ENCODE measurements at regions not wholly inside any gene's neighbourhood (a gene's known extent, or its start where the extent isn't known, plus 50 kb on each side); places are given as distances from the start of the nearest gene placed in this dataset.

DNA sequence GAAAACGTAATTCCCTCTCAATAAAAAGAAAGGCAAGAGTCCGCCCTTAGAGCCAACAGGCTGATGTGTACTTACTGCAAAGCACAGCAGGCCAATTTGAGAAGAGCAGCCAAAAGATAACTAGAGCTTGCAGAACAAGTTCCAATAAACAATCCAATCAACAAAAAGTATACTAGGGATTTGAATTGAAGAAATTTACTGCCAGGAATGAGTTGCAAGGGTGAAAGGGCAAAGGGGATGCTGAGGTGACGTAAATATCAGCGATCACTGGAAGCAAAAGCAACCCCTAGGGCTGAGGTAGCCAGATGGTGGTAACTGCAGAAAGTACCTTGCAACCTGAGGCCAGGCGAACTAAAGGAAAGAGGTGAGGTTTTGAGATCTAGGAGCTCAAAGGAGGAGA, 152.1 kb upstream of the TENM3 start:
- intact Hi-C loops (cut with DNase I; ENCODE audit: low total_unique reads) = loop anchor here (1.0 kb wide), 1 partner anchor 37 kb away; no protein-coding TSS in a partner anchor
- no peak overlapping the region for H3K4me3 ChIP-seq (ENCODE audit: low read depth, poor library complexity, severe bottlenecking)
- DNase-seq (ENCODE audit: low spot score in 2 of 2) = no peak
- TF ChIP-seq, protein P1, sequence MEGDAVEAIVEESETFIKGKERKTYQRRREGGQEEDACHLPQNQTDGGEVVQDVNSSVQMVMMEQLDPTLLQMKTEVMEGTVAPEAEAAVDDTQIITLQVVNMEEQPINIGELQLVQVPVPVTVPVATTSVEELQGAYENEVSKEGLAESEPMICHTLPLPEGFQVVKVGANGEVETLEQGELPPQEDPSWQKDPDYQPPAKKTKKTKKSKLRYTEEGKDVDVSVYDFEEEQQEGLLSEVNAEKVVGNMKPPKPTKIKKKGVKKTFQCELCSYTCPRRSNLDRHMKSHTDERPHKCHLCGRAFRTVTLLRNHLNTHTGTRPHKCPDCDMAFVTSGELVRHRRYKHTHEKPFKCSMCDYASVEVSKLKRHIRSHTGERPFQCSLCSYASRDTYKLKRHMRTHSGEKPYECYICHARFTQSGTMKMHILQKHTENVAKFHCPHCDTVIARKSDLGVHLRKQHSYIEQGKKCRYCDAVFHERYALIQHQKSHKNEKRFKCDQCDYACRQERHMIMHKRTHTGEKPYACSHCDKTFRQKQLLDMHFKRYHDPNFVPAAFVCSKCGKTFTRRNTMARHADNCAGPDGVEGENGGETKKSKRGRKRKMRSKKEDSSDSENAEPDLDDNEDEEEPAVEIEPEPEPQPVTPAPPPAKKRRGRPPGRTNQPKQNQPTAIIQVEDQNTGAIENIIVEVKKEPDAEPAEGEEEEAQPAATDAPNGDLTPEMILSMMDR (IDR thresholded peaks at IDR 0.05) = no peak
- TF ChIP-seq POLR2A (IDR thresholded peaks at IDR 0.05) = no peak
- 74 to 77% methylated on average over 5 of the region's 5 CpGs for WGBS, 2 donors

DNA sequence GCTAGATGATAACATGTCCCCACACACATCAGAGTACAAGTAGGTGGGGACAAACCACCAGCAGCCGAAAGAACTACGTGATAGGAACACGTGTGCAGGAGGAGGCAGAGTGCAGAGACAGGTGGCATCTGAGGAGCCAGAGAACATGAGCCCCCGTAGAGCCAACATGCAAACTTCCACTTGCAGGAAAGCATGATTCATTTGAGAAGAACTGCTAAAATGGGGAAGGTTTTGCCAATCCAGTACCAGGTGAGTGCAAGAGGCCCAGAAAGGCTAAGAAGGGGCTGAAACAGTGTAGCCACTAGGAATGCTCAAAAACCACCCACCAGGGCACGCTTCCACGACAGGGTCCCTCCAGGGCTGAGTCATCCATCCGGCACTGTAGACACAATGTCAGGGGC, 149.8 kb upstream of the TENM3 start:
- DNase-seq (ENCODE audit: low spot score in 2 of 2) = no peak

DNA sequence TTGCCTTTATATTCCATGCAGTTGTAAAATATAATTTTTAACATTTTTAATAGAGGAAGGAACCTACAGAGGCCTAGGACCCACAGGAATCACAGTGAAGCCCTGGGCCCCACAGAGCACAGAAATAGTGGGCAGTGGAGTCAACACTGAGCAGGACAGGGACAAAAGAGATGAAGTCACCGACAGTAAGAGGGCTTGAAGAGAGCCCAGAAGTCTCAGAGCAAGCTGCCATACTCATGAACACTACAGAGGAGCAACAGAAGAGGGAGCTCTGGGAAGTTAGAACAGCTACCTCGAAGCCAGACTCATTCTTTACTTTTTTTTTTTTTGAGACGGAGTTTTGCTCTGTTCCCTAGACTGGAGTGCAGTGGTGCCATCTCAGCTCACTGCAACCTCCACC, 149.3 kb upstream of the TENM3 start:
- TF ChIP-seq POLR2A (IDR thresholded peaks at IDR 0.05) = no peak
- TF ChIP-seq, protein P1 (IDR thresholded peaks at IDR 0.05) = no peak
- intact Hi-C loops (cut with DNase I; ENCODE audit: low total_unique reads) = no loop called here
- no peak overlapping the region for H3K4me3 ChIP-seq (ENCODE audit: low read depth, poor library complexity, severe bottlenecking)
- 82 to 86% methylated on average over 3 of the region's 3 CpGs for WGBS, 2 donors
- no peak for DNase-seq (ENCODE audit: low spot score in 2 of 2)

More for the DNA sequence above, 149.8 kb upstream of the TENM3 start:
- intact Hi-C loops (cut with DNase I; ENCODE audit: low total_unique reads) = no loop called here
- H3K4me3 ChIP-seq (ENCODE audit: low read depth, poor library complexity, severe bottlenecking) = no peak overlapping the region
- TF ChIP-seq, protein P1 (IDR thresholded peaks at IDR 0.05) = no peak
- no peak for TF ChIP-seq POLR2A (IDR thresholded peaks at IDR 0.05)
- 71 to 79% methylated on average over 7 of the region's 7 CpGs for WGBS, 2 donors

DNA sequence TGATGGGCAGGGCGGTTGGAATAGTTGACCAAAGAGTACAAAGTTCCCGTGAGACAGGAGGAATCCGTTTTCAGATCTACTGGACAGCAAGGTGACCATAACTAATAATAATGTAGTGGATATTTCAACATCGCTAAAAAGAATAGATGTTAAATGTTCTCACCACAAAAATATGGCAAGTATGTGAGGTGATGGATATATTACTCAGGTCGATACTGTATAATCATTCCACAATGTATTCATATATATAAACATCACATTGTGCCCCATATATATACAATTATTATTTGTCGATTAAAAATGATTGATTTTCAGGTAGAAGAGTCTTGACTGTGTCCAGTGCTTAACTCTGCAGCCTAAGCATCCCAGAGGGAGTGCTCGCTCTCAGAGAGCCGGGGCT, 141.6 kb upstream of the TENM3 start:
- TF ChIP-seq, protein P1 (IDR thresholded peaks at IDR 0.05) = no peak
- TF ChIP-seq POLR2A (IDR thresholded peaks at IDR 0.05) = no peak
- WGBS, 2 donors = 90 to 92% methylated on average over 8 of the region's 8 CpGs

DNA sequence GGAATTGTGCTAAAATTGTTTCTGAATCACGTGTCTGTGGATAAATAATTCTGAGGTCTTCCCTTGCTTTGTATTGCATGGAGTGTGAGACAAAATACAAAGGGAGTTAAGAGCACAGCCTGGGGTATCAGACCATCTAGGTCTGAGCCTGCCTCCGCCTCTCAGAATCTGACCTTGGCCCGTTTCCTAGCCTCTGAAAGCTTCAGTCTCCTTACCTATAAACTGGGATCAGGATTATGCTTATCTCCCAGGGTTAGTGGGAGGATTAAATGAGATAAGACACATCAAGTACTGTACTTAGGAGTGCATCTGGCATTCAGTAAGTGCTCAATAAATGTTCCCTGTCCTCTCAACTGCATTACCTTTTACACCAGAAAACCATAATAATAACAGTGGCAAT, 140.6 kb upstream of the TENM3 start:
- intact Hi-C loops (cut with DNase I; ENCODE audit: low total_unique reads) = no loop called here

More for the DNA sequence above, 141.6 kb upstream of the TENM3 start:
- H3K4me3 ChIP-seq (ENCODE audit: low read depth, poor library complexity, severe bottlenecking) = no peak overlapping the region
- DNase-seq (ENCODE audit: low spot score in 2 of 2) = no peak
- intact Hi-C loops (cut with DNase I; ENCODE audit: low total_unique reads) = no loop called here

More for the DNA sequence above, 140.6 kb upstream of the TENM3 start:
- H3K4me3 ChIP-seq (ENCODE audit: low read depth, poor library complexity, severe bottlenecking) = no peak overlapping the region
- no peak for DNase-seq (ENCODE audit: low spot score in 2 of 2)
- no peak for TF ChIP-seq POLR2A (IDR thresholded peaks at IDR 0.05)
- TF ChIP-seq, protein P1 (IDR thresholded peaks at IDR 0.05) = no peak
- 61 to 73% methylated on average over 3 of the region's 3 CpGs for WGBS, 2 donors
